ENCODE measurements at regions not wholly inside any gene's neighbourhood (a gene's known extent, or its start where the extent isn't known, plus 50 kb on each side); places are given as distances from the start of the nearest gene placed in this dataset.

DNA sequence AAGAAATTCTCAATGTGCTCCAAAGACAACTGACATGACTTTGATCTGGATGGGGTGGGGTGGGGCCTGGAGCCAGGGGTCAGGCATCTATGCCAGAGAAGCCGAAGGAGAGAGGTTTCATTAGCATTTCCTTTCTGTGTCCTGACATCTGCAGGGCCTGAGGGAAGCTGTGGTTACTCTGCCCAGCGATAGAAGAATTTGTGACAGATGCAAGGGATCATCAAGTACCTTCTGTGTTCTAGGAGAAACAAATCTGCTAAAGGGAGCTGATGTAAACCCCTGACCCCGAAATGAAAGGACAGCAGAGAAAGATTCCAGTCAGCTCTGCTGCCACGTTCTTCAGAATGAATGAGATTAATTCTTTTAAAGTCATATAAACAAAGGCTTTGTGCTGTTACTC is 335.7 kb downstream of the PRELID2 start:
- DNase-seq: peak; percentile 17

DNA sequence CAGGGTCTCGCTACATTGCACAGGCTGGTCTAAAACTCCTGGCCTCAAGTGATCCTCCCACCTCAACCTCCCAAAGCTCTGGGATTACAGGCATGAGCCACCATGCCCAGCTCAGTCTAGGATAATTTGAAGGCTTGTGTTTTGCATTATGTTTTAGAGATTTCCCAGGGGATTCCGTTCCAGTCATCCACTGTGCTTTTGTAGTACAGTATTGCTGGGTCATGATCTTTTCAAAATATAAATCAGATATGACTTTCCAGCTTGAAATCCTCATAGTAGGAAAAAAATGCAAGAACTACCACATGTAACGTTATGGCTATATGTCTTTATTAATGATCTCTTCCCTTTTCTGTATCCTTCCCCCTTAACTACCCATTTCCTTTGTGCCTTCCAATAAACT is 338.1 kb downstream of the PRELID2 start:
- DNase-seq: peak; percentile 36

DNA sequence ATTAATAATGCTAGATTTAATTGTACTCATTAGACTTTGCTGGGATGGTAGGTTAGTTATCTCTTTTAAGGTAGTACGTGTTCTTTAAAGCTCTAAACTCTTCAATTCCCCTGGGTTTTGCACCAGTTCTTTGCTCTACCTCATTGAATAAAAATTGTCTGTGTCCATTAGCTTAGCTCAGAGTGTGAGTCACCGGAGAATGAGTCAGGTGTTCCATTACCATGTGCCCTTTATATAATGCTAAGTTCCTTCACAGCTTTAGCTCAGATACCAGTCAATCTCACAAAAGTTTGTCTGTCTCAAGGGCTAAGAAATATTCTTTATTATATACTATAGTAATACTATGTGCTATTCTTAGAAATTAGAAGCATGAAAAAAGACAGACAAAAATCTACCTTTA is 339.4 kb downstream of the PRELID2 start:
- peak; percentile 88 for DNase-seq

DNA sequence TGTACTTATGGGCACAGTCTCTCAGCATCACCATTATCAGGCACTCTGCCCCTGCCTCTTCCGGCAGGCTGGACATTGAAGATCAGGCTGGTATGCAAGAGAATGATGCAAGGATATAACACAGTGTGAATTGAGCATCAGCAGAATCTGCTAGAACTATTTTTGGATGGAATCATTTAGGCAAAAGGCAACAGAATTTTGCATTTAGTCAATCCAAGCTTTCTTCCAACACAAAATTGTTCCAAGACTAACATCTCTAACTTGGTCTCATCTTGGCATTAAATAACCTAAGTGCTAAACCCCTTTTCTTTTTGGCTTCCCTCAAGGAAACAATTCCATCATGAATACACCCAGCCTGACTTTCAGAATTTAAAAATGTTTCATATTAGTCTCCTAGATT is 339.9 kb downstream of the PRELID2 start:
- DNase-seq: no peak

DNA sequence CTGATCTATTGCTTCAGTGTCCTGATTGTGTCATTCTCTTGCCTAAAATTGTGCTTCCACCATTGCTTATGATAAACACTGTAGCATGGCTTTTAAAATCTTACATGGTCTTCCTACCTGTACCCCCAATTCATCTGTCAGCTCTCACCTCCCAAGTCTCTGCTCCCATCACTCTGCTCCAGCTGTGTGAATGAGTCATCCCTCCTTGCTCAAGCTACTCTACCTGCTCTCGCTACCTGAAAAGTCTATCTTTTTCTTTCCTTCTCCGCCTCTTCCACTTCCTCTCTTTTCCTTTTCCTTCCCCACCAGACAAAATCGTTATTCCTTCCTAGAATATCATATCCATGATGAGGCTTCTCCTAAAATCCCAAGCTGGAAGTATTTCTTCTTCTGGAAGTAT is 341.7 kb downstream of the PRELID2 start:
- DNase-seq: no peak

DNA sequence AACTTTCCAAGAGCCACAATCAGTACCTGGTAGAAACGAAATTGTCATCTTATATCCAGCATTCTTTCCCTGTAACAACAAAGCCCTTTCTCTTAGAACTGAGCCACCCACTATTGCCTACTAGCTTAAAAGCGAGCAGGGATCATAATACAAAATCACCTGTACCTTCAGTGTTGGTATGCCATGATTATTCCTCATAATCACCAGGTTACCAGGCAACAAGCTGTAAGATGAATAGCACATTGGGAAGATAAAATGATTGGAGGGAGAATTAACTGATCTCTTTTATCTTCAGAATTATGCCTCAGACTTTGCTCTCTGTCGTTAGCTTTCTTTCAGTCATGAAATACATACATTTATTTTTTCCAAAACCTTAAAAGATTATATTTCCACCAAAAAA is 345.6 kb downstream of the PRELID2 start:
- no peak for DNase-seq

DNA sequence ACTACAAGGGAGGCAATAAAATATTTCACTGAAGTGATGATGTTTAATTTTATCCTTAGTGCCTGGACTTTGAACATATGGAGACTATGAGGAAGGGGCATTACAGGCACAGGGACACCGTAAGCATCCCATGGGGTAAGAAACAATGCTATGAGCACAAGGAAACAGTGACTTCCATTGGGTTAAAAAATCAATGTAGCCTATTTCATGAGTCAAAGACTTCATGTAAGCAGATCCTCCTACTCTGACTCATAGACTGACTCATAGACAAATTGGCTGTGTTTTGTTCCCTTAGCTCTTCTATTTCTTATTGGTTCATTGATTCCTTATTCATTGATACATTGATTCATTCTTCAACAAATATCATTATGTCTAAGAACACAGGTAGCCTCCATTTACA is 351.0 kb downstream of the PRELID2 start:
- DNase-seq: peak; percentile 75

DNA sequence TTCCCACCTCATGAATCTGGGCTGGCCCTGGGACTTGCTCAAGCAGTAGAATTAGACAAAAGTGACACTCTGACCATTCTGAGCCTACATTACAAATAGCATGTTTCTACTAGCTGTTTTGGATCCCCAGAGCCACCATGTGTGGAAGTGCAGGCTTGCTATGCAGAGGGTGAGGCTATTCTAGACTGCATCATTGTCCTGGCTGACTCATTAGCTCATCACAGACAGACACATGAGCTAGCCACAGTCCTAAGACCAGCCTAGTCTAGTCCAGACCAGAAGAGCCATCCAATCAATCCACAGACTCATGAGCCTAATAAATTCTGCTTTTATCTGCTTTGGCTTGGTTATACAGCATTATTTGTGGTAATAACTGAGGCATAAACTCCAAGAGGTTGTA is 351.9 kb downstream of the PRELID2 start:
- DNase-seq: peak; percentile 68

DNA sequence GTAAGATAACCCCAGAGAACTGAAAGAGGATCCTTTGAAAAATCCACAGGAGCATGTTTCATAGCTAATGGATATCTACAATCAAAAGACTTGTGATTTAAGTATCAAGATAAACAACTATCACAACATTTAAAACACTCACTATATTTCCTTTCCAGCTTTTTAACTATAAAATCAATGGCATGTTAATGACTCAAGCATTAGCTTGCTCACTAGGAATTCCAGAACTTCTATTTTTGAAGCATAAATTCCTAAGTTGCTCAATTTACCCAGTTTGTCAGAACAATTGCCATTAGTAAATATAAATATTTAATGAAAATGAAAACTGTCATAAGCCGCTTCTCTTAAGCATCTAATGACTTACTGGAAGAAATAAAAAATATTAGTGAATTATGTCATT is 355.3 kb downstream of the PRELID2 start:
- no peak for DNase-seq

DNA sequence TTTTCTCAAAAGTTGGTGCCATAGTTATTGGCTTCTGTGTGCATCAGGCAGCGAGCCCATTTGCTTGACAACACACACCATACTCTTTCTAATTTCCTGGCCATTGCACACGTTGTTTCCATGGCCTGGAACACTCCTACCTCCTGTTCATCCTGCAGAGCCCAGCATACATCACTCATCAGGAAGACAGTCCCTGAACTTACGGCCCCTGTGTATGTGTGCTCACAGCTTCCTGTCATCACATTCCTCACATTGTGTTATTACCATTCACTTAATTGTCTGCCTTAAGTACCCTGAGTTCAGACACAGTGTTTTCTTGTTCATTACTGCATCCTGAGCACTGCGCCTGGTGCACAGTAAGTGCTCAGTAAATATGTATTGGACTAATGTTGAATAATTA is 355.9 kb downstream of the PRELID2 start:
- DNase-seq: peak; percentile 56

DNA sequence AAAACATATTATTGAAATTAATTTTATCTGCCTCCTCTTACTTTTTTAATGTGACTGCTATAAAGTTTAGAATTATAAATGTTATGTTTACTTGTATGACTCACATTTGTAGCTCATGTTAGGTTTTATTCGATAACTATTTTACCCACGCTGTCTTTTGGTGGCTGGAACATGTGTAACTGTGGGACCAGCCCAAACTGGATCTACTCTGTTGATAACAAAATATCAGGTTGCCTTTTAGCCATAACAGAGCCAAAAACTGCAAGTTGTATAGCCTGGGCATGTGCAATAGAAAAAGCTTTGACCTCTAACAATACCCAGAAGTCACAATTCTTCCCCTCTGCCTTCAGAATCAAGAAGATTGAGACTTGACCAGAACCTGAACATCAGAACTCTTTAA is 356.5 kb downstream of the PRELID2 start:
- DNase-seq: no peak

DNA sequence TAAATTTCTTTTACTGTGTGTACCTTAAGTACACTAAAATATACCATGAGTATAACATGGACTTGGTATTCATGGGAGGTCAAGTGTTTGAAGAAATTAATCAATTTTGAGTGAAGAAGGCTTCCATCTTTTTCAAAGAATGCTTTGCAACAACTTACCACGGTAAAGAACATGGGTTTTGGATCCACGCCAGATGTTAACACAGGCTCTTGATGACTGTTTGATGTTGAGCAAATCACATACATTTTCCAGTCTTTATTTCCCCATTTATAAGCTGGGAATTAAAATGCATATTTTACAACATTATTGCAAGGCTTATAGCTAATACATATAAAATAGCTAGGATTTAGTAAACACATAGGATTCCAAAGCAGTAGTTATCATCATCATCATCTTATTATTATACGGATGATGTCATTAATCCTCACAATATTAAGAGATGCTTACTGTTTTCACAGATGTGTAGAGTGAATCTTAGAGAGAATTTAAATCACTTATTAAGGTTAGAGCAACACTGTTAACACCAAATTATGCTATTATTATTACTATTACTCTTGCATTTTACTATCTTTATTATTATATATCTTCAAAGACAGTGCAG is 362.0 kb downstream of the PRELID2 start:
- no peak for DNase-seq

DNA sequence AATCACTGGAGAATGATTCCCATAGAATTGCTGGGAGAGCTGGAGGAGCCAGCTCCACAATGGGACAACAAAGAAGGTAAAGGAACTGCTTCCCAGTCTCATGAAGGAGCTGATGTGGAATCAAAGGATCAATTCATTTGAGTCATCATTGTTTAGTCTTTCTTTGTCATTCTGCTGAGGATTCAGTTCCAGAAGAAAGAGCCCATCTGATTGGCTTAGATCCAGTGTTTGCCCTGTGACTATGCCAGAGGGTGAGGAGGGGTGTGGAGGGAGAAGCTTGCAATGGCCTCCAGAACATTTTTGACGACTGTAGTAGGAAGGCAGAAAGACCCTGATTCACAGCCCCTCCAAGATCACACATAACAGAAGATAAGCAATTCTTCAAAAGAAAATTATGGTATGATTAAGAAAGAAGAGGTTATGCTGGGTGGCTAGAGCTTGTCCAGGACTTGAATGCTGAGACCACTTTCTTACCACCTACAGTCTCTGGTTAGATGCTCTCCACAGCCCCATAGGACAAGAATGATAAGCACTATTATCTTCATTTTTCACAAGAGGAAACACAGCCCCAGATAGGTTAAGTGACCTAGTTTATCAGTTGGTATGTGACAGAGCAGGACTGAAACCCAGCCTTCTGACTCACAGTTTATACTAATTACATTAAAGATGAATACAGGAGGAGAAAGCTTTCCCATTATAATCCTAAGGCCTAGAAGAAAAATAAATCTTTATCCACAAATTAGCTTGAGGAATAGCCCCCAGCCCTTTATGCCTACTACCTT is 363.1 kb downstream of the PRELID2 start:
- no peak for DNase-seq

DNA sequence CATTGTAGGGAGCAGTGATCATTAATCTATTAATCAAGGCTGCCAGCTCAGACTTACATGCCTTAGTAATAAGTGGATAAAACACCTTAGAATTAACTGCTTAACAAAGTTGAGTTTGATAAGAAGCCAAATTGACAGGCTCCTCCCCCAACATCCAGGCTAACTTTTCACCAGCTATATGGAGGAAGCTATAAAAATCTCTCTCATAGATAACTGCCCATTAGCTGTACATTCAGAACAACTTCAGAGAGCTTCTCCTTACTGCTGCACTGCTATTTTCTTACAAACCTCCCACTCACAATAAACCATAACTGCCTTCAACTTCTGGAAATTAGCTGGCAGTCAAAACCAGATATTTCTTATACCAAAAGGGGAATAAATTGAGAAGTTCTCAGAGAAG is 364.1 kb downstream of the PRELID2 start:
- no peak for DNase-seq

DNA sequence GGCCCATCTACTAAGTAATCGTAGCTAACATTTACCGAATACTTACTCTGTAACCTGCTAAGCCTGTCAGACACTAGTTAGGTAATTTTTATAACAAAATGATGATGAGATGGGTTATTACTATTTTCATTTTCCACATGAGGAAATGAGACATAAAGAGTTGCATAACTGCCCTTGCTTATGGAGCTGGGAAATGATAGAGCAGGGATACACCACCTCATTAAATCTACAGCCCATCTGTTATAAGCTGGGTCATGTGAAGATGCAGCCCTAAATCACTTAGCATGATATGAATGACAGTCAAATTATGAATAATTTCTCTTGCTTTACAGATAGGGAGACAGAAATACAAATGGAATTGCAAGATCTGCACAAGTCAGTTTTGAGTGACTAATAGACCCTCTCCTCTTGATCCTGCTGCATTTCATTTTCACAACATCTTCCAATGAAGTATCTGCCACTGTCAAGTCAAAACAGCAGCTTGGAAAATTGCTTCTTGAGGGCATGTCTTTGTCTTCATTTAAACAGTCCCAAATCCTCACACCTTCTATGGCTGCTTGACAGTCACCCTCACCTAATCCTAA is 364.7 kb downstream of the PRELID2 start:
- DNase-seq: no peak

DNA sequence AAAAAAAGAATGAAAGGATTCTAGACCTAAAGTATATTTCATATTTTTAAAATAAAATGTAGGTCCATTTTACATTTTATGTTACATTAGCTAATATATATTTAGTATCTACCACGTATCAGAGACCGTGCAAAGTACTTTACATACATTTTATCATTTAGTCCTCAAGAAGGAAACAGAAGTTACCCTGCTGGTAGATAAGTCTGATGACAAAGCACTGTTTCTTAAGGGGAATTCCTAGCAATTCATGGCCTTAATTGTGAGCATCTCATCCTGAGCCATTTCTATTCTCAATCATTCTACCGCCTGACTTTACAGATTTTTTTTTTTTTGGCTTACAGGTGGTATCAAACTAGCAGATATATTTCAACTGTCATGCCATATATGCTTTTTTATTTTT is 367.7 kb downstream of the PRELID2 start:
- DNase-seq: no peak

DNA sequence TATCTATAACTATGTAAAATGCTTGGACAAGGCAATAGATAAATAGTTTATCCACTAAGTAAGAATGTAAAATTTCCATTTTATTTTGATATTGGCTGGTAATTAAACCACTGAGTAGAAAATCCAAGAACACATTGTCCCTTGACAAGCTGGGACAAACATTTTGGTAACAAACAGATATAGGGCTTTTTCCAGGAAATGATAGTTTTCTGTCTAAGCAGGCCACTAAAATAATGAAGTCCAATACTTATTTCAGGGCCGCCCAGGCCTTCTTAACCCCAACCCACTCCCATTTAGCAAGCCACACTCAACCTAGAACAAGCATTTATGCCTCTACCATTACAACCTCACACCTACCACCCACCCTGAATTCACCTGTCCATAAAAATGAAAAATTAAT is 368.6 kb downstream of the PRELID2 start:
- DNase-seq: no peak

DNA sequence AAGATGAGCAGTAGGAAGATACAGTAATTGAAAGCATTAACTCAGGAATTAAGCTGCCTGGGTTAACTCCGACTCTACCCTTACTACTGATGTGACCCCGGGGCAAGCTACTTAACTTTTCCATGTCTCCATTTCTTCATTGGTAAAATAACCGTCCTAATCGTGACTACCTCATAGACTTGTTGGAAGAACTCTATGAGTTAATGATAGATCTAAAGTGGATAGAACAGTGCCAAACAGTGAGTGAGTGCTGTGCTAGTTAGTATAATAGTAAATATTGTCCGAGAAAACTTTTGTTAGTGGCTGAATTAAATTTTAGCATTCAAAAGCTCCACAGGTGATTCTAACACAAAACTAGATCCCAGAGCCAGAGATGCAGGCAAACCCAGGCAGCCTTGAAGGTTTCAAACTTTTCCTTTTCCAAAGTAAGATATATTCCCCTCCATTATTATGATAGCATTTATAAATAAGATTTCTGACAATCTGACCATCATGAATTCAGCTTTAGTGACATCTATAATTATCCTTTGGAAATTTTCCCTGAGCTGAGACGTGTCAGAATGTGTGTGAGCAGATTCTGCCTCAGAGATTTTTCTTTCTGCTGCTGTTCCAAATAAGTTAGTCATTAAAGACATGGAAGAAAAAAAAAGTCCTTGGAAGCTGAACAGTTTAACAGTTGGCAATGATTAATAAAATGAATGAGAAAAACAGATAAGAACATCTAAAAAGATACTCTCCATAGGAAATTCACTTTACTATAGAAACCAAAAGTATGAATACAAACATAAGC is 369.5 kb downstream of the PRELID2 start:
- no peak for DNase-seq

DNA sequence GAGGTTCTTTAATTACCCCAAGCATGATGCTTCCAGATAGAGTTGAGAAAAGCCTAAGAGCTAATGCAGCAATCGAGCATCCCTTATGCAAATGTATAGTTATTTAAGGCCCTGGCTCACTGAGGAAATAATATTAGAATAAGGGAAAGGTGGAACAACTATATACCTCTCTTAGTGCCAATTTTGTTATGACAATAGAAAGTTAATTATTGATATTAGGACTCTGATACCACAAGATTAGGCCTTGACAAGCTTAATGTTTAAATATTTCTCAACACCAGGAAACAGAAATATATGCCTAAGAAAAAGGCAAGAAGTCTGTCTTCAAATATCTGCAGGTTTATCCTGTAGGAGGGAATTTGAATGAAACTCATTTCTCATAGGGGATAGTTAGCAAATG is 371.0 kb downstream of the PRELID2 start:
- no peak for DNase-seq

DNA sequence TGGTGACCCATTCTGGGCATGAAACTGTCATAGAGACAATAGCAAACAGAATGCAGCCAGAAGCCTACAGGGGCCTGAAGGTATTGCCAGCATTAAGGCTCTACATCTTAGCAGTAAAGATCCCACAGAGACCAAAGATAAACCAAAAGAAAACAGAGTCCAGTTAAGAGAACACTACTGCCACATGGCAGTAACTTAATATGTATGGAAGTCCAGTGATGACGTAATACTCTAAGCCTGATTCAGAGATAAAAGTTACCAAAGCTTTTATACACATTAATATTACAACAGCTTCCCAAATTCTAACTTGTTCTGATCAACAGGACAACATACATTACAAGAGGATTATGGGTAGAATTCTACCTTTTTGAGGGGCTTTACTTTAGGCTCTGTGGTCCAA is 371.5 kb downstream of the PRELID2 start:
- no peak for DNase-seq

DNA sequence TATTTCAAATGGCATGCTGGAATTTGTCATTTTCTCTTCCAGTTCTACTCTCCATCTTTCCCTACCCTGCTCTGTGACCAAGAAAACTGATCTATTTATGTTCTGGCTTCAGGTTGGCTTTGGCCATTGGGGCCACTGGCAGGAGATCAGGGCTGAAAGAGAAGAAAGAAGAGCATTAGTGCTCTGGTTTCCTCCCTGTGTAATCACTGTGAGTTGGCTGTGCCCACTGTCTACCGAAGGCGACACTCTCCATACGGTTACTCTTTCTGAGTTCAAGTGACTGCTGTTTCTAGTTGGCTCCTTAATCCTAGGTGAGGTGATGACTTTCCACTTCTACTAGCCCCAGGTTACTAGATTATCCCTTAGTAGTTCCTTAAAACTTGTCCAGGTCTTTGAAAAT is 372.6 kb downstream of the PRELID2 start:
- DNase-seq: no peak

DNA sequence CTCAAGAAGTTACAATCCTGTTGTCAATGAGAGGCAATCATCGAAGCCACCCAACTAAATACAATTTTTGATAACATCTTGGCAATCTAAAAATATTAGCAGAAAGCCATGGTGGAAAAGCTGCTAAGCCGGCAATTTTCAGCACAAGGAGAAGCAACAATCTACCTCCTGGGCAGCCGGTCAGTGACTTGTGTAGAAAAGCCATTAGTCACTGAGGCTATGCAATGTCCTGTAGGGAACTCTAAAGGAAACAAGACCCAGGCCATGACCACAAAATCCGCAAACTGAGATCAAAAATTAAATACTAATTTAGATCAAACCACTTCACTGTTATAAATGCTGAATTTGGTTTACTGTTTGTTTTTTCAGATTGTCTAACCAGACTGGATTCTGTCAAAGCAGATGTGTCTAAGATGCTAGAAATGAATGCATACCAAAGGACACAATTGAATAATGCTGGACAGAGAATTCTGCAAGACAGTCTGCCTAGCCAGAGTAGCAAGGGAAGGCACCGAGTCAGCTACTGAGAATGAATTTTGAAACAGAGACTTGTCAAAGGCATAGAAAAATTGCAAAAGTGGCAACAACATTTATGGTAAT is 384.8 kb downstream of the PRELID2 start:
- no peak for DNase-seq

DNA sequence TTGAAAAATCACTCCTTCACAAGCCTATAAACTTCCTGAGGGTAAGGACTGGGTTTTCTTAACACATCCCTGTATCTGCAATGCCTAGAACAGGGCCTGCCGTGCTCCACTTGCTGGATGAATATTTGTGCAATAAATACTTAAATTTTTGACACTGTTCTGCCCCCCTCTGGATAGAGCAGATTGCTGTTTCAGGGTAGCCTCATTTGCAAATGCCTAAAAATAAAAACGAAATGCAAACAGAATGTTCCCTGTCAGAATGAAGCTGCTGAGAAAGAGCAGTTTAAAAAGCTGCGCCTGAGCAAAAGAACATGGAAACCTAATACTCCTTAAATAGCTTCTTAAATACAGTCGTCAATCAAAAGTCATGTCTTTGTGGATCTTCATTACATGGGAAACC is 385.3 kb downstream of the PRELID2 start:
- no peak for DNase-seq

Measured in fibroblast of skin of abdomen (primary cell).